Epithelial cell of prostate (primary cell): ENCODE measurements at regions not wholly inside any gene's neighbourhood (a gene's known extent, or its start where the extent isn't known, plus 50 kb on each side); places are given as distances from the start of the nearest gene placed in this dataset.
"Not testable (repeated sequence)": the region's sequence is repeated elsewhere in the genome, so short reads cannot be mapped to it uniquely, and the experiment has no call there.

Source experiments
- DNase-seq: peaks from one replicate; pipeline ENCODE4 v3.0.0-alpha.2; 2011; ENCODE audit warnings: low read depth, low spot score
- H3K27ac ChIP-seq: fragments of 450-650 bp; 2 replicates; pipeline ENCODE4 v1.5.1; 2017; ENCODE audit warnings: mild to moderate bottlenecking

GRCh38 chr5:174624733-174625522 is 99.5 kb upstream of the MSX2 start:
- H3K27ac ChIP-seq: no peak overlapping the region
- no peak for DNase-seq

GRCh38 chr5:174625591-174626350 is 98.6 kb upstream of the MSX2 start:
- no peak overlapping the region for H3K27ac ChIP-seq
- DNase-seq: no peak

- no peak overlapping the region for H3K27ac ChIP-seq
- DNase-seq: no peak
These were observed 97.9 kb upstream of the MSX2 start for GRCh38 chr5:174626369-174626920.

GRCh38 chr5:174636094-174636493 is 88.3 kb upstream of the MSX2 start:
- DNase-seq: no peak
- H3K27ac ChIP-seq: no peak overlapping the region

- DNase-seq: no peak
- no peak overlapping the region for H3K27ac ChIP-seq
These were observed 81.5 kb upstream of the MSX2 start for GRCh38 chr5:174642816-174643405.

GRCh38 chr5:174644436-174644835 is 79.9 kb upstream of the MSX2 start:
- H3K27ac ChIP-seq: no peak overlapping the region
- no peak for DNase-seq

- no peak for DNase-seq
- H3K27ac ChIP-seq: no peak overlapping the region
These were observed 79.5 kb upstream of the MSX2 start for GRCh38 chr5:174644923-174645322.

GRCh38 chr5:174645677-174646076 is 78.7 kb upstream of the MSX2 start:
- H3K27ac ChIP-seq: no peak overlapping the region
- no peak for DNase-seq

- DNase-seq, H3K27ac ChIP-seq: not testable (repeated sequence)
These were observed 75.8 kb upstream of the MSX2 start for GRCh38 chr5:174648618-174649017.

GRCh38 chr5:174649391-174649790 is 75.0 kb upstream of the MSX2 start:
- no peak overlapping the region for H3K27ac ChIP-seq
- no peak for DNase-seq

- H3K27ac ChIP-seq: no peak overlapping the region
These were observed 69.9 kb upstream of the MSX2 start for GRCh38 chr5:174654442-174654841.

GRCh38 chr5:174655351-174655750 is 69.0 kb upstream of the MSX2 start:
- no peak for DNase-seq
- H3K27ac ChIP-seq: no peak overlapping the region

More at GRCh38 chr5:174654442-174654841, 69.9 kb upstream of the MSX2 start:
- no peak for DNase-seq

GRCh38 chr5:174664180-174664850 is 60.1 kb upstream of the MSX2 start:
- DNase-seq: no peak
- H3K27ac ChIP-seq: no peak overlapping the region

- H3K27ac ChIP-seq: no peak overlapping the region
- DNase-seq: no peak
These were observed 59.0 kb upstream of the MSX2 start for GRCh38 chr5:174665347-174665746.

GRCh38 chr5:174667526-174667925 is 56.9 kb upstream of the MSX2 start:
- no peak for DNase-seq
- H3K27ac ChIP-seq: no peak overlapping the region

- no peak overlapping the region for H3K27ac ChIP-seq
- no peak for DNase-seq
These were observed 56.0 kb upstream of the MSX2 start for GRCh38 chr5:174668349-174668748.
